ENCODE measurements at regions not wholly inside any gene's neighbourhood (a gene's known extent, or its start where the extent isn't known, plus 50 kb on each side); places are given as distances from the start of the nearest gene placed in this dataset.
A peak's percentile ranks its signal among the peaks of the same experiment; 100 is the strongest.

DNA sequence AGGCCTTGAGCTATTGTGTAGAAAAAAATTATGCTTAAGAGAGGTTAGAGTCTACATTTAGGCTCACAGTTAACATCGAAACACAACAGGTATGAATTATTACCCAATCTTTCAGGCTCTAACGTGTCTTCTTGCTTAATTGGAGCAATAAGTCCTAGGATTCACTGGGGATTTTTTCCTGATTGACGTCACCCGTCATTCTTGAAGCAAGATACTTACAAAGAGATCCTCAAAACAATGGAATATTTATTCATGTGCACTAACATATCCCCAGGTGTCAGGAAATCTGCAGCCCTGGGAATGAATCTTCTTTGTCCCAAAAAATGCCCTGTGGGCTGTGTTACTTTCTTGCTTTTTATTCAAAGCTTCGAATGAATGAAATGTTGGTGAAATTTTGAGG, 413.5 kb downstream of the NFIB start:
- TF ChIP-seq, protein P1, sequence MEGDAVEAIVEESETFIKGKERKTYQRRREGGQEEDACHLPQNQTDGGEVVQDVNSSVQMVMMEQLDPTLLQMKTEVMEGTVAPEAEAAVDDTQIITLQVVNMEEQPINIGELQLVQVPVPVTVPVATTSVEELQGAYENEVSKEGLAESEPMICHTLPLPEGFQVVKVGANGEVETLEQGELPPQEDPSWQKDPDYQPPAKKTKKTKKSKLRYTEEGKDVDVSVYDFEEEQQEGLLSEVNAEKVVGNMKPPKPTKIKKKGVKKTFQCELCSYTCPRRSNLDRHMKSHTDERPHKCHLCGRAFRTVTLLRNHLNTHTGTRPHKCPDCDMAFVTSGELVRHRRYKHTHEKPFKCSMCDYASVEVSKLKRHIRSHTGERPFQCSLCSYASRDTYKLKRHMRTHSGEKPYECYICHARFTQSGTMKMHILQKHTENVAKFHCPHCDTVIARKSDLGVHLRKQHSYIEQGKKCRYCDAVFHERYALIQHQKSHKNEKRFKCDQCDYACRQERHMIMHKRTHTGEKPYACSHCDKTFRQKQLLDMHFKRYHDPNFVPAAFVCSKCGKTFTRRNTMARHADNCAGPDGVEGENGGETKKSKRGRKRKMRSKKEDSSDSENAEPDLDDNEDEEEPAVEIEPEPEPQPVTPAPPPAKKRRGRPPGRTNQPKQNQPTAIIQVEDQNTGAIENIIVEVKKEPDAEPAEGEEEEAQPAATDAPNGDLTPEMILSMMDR (conservative IDR thresholded peaks at IDR 0.05; ENCODE audit: low read depth) = no peak
- CTCF ChIA-PET = no interaction called here
- peak; percentile 42 for DNase-seq (ENCODE audit: low spot score)
- peak overlapping the region; percentile 47; the same call in 1 of the 2 replicates for H3K27ac ChIP-seq
- POLR2A ChIA-PET (ENCODE audit: low non-redundant PET) = no interaction called here

DNA sequence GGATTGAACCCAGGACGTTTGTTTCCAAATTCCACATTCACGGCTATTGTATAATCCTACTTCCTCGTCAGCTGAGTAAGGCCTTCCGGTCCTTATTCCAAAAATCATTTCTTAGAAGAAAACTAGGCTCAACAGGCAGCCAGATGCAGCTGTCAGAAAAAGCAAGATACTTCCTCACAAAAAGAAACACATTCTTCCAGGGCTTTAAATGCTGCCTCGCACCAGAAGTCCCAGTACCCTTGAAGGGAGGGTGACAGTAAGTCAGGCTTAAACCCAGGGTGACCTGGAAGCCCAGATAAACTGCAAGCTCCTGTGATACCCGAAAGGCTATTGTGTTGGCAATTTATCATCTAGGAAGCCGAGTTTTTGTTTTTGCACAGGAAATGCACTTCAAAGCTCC, 414.0 kb downstream of the NFIB start:
- H3K27ac ChIP-seq = peak overlapping the region; percentile 47
- DNase-seq (ENCODE audit: low spot score) = no peak
- TF ChIP-seq, protein P1 (conservative IDR thresholded peaks at IDR 0.05; ENCODE audit: low read depth) = no peak
- POLR2A ChIA-PET (ENCODE audit: low non-redundant PET) = no interaction called here
- CTCF ChIA-PET = no interaction called here

DNA sequence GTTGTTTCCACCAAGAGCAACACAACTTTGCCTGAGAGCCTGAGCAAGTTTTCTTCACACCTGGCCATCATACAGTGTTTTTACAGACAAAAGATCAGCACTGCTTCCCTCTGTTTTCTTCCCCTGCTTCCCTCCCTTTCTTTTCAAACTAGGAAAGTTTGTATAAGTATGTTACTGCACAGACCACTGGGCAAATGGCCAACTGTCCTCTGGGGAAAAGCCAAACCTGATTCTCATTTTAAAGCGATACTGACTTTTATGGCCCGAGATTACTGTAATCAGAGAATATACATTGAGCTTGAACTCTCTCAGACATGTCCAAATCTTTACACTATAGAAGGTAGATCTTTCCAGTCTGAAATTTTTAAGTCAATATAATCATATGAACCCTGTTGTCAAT, 415.0 kb downstream of the NFIB start:
- no peak overlapping the region for H3K27ac ChIP-seq
- CTCF ChIA-PET = no interaction called here
- POLR2A ChIA-PET (ENCODE audit: low non-redundant PET) = no interaction called here
- no peak for DNase-seq (ENCODE audit: low spot score)
- TF ChIP-seq, protein P1 (conservative IDR thresholded peaks at IDR 0.05; ENCODE audit: low read depth) = no peak

DNA sequence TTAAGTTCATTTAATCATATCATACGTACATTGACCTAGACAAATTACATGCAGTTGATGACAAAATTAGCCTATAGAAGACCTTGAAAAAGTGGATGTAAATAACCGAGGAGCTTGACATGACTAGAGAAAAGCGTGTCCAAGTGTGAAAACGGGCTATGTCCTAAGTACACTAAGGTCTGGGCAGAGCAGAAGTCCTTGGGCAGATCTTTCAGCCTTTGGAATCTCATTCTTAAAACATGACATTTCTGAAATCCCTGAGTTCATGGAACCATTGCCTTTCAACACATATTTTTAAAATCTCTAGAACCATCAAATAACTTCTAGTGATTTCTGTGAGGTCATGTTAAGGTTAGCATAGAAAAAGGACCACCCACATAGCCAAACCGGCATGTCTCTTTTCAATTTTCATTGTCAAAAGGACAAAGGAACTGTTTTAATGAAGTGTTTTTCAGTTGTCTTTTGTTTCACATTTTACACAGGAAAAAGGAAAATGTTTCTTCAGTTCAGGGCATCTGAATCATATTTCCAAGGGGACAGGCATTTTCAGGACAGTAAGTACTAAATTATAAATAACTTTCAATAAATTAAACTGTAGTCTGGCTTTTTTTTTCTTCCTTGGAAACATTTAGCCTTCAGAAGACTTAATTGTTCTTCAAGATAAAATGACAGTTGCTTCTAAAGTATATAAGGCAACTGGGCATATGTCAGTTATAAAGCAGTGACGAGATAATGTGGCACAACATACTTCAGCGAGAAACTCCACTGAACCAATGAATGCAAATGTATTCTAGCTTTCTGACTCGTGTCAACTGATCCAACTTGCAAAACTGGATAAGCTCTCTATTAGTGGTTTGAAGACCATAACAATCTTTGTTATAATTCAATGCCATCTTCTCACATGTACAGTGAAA, 416.8 kb downstream of the NFIB start:
- no peak for DNase-seq (ENCODE audit: low spot score)
- TF ChIP-seq, protein P1 (conservative IDR thresholded peaks at IDR 0.05; ENCODE audit: low read depth) = no peak
- ChIA-PET POLR2A (ENCODE audit: low non-redundant PET) (no interaction called here), CTCF (no interaction called here)
- H3K27ac ChIP-seq = no peak overlapping the region

DNA sequence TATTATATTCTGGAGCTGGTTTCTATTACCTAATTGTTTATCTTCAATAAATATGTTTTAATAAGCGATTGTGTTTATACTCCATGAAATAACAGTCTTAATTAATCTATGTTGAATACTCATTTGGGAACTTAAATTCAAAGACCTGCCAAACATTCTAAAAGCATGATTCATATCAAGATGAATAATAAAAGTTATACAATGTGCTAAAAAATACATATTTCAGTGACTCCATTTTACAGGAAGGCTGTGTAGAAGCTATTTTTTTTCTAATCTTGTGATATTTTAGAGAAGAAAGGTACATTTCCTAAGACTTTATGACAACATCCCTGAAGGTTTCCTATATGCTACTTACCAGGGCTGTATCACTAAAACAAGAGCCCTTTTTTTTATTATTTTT, 417.9 kb downstream of the NFIB start:
- TF ChIP-seq, protein P1 (conservative IDR thresholded peaks at IDR 0.05; ENCODE audit: low read depth) = no peak
- POLR2A ChIA-PET (ENCODE audit: low non-redundant PET) = no interaction called here
- no peak for DNase-seq (ENCODE audit: low spot score)
- H3K27ac ChIP-seq = no peak overlapping the region
- CTCF ChIA-PET = no interaction called here

DNA sequence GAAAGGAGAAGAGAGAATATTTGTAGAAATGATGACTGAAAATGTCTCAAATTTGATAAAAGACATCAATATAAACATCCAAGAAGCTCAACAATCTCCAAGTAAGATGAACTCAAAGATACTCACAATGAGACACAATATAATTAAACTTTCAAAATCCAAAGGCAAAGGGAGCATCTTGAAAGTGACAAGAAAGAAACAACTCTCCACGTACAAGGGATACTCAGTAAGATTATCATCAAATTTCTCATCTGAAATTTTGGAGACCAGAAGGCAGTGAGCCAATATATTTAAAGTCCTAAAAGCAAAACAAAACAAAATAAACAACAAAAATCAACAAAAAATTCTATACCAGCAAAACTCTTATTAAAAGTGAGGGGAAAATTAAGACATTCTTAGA, 428.7 kb downstream of the NFIB start:
- CTCF ChIA-PET = no interaction called here
- TF ChIP-seq, protein P1 (conservative IDR thresholded peaks at IDR 0.05; ENCODE audit: low read depth) = no peak
- POLR2A ChIA-PET (ENCODE audit: low non-redundant PET) = no interaction called here
- H3K27ac ChIP-seq = no peak overlapping the region
- no peak for DNase-seq (ENCODE audit: low spot score)

Measured in RWPE1 (cell line).